ENCODE measurements at regions not wholly inside any gene's neighbourhood (a gene's known extent, or its start where the extent isn't known, plus 50 kb on each side); places are given as distances from the start of the nearest gene placed in this dataset.

DNA sequence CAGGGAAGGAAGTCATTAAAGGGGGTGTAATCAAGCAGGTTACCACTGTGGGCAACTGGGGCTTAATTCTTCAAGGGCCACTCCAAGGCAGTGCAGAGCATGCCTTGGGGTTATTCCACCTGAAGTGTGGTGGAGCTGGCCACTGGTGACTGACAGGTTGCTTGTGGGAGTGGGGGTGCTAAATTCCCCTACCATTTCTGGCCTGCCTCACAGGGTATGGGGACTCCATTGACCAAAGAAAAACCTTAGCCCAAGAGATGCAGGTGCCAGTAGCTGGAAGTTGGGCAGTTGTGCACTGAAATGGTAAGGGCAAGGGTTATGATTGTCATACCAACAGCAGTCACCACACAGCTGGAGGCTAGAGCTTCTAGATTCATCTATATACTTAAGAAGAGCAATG is 93.4 kb downstream of the ZNF621 start (continued):
- TF ChIP-seq, protein P1, sequence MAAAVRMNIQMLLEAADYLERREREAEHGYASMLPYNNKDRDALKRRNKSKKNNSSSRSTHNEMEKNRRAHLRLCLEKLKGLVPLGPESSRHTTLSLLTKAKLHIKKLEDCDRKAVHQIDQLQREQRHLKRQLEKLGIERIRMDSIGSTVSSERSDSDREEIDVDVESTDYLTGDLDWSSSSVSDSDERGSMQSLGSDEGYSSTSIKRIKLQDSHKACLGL (CRISPR knock-in tag; IDR thresholded peaks at IDR 0.05; ENCODE audit: borderline replicate concordance, poor library complexity, severe bottlenecking) = no peak
- no peak for TF ChIP-seq CBX2 (IDR thresholded peaks at IDR 0.05; ENCODE audit: insufficient read depth, low read length, poor library complexity, severe bottlenecking)
- TF ChIP-seq KDM1A (IDR thresholded peaks at IDR 0.05) = no peak
- no peak for TF ChIP-seq KLF13 (tag; IDR thresholded peaks at IDR 0.05; ENCODE audit: borderline replicate concordance, low read depth)
- no peak for TF ChIP-seq TFAP4 (CRISPR knock-in tag; IDR thresholded peaks at IDR 0.05; ENCODE audit: borderline replicate concordance)

- no TSS peak for BruUV-seq (replicated peaks)
- 0% methylated on average over 2 of the region's 2 CpGs for WGBS (ENCODE audit: insufficient coverage, low coverage, missing lambda C conversion rate)
- Histone ChIP-seq H3K4me2 (ENCODE audit: insufficient read depth, low read length) (no peak overlapping the region), H3K27ac (ENCODE audit: extremely low read depth, low read depth, low read length) (no peak overlapping the region), H3K9me1 (ENCODE audit: control insufficient read depth, insufficient read depth, low read length) (no peaks in the 10 kb centered on the region), H3K9ac (ENCODE audit: insufficient read depth in 1 of 2, low read depth in 2 of 2, low read length in 2 of 2) (no peak overlapping the region), H3K27me3 (ENCODE audit: control insufficient read depth in 2 of 2, insufficient read depth in 2 of 2, low read length in 2 of 2) (peaks cover 15 to 27% of the 10 kb centered on the region in 2 experiments; a peak in 4 of 5 replicates), H3K79me2 (ENCODE audit: control insufficient read depth, insufficient read depth, low read length) (no peaks in the 10 kb centered on the region), H3K9me3 (replicated peaks; ENCODE audit: control insufficient read depth, insufficient read depth, low read depth, low read length) (0 out of 2 replicates have a peak, but pooled peaks cover 3% of the 10 kb centered on the region), H3K4me3 (no peak overlapping the region), H3K4me1 (replicated peaks in 1 of 2; ENCODE audit: control insufficient read depth in 2 of 2, insufficient read depth in 2 of 2, low read length in 2 of 2) (peaks cover 6 to 7% of the 10 kb centered on the region in 2 experiments; a peak in 3 of 5 replicates), H4K20me1 (replicated peaks; ENCODE audit: control insufficient read depth, insufficient read depth, low read length) (no peaks in the 10 kb centered on the region), H2AFZ (ENCODE audit: low read depth, low read length) (no peak overlapping the region), H3K36me3 (ENCODE audit: control insufficient read depth, insufficient read depth, low read length) (no peaks in the 10 kb centered on the region)
- ATAC-seq (no peak), DNase-seq (ENCODE audit: extremely low read depth in 1 of 4, low spot score in 3 of 4) (no peak), FAIRE-seq (no peak)
- intact Hi-C loops (cut with micrococcal nuclease) = no loop called here
- POLR2A ChIA-PET = no interaction called here
- in situ Hi-C loops (cut with MboI) = no loop called here
- CTCF ChIA-PET (ENCODE audit: low intra/inter-chr PET ratio) = no interaction called here
- TF ChIP-seq POLR2G (IDR thresholded peaks at IDR 0.05; ENCODE audit: low read depth, low read length) = no peak
- TF ChIP-seq, protein P2, sequence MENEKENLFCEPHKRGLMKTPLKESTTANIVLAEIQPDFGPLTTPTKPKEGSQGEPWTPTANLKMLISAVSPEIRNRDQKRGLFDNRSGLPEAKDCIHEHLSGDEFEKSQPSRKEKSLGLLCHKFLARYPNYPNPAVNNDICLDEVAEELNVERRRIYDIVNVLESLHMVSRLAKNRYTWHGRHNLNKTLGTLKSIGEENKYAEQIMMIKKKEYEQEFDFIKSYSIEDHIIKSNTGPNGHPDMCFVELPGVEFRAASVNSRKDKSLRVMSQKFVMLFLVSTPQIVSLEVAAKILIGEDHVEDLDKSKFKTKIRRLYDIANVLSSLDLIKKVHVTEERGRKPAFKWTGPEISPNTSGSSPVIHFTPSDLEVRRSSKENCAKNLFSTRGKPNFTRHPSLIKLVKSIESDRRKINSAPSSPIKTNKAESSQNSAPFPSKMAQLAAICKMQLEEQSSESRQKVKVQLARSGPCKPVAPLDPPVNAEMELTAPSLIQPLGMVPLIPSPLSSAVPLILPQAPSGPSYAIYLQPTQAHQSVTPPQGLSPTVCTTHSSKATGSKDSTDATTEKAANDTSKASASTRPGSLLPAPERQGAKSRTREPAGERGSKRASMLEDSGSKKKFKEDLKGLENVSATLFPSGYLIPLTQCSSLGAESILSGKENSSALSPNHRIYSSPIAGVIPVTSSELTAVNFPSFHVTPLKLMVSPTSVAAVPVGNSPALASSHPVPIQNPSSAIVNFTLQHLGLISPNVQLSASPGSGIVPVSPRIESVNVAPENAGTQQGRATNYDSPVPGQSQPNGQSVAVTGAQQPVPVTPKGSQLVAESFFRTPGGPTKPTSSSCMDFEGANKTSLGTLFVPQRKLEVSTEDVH (IDR thresholded peaks at IDR 0.05; ENCODE audit: low read depth, partially characterized antibody) = no peak
- no peak for TF ChIP-seq THAP12 (CRISPR knock-in tag; IDR thresholded peaks at IDR 0.05)
- no peak for TF ChIP-seq ZNF140 (CRISPR knock-in tag; IDR thresholded peaks at IDR 0.05)
- no peak for TF ChIP-seq RHOXF2B (CRISPR knock-in tag; conservative IDR thresholded peaks at IDR 0.05)
- no peak for TF ChIP-seq RCOR1 (IDR thresholded peaks at IDR 0.05; ENCODE audit: borderline replicate concordance in 1 of 2, low read depth in 2 of 2, low read length in 2 of 2)
- TF ChIP-seq, protein P3, sequence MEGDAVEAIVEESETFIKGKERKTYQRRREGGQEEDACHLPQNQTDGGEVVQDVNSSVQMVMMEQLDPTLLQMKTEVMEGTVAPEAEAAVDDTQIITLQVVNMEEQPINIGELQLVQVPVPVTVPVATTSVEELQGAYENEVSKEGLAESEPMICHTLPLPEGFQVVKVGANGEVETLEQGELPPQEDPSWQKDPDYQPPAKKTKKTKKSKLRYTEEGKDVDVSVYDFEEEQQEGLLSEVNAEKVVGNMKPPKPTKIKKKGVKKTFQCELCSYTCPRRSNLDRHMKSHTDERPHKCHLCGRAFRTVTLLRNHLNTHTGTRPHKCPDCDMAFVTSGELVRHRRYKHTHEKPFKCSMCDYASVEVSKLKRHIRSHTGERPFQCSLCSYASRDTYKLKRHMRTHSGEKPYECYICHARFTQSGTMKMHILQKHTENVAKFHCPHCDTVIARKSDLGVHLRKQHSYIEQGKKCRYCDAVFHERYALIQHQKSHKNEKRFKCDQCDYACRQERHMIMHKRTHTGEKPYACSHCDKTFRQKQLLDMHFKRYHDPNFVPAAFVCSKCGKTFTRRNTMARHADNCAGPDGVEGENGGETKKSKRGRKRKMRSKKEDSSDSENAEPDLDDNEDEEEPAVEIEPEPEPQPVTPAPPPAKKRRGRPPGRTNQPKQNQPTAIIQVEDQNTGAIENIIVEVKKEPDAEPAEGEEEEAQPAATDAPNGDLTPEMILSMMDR (IDR thresholded peaks at IDR 0.05 in 2 of 3, conservative IDR thresholded peaks at IDR 0.05 in 1 of 3; ENCODE audit: insufficient read depth in 2 of 3, low read depth in 1 of 3, low read length in 3 of 3) = no peak
Measured at GRCh38 chr3:40620151-40620550, 95.4 kb downstream of the ZNF621 start.
